Neutrophil (primary cell): ENCODE measurements at regions not wholly inside any gene's neighbourhood (a gene's known extent, or its start where the extent isn't known, plus 50 kb on each side); places are given as distances from the start of the nearest gene placed in this dataset.

Source experiments
- H3K27ac ChIP-seq: fragments of 200-600 bp; sonication (generic); 2 replicates; pipeline ENCODE4 v1.5.1; 2016; ENCODE audit warnings: mild to moderate bottlenecking, moderate library complexity
- H3K27me3 ChIP-seq: fragments of 200-600 bp; sonication (generic); 2 replicates; pipeline ENCODE4 v1.6.0; 2016; ENCODE audit warnings: mild to moderate bottlenecking
- H3K36me3 ChIP-seq: fragments of 200-600 bp; sonication (generic); 2 replicates; pipeline ENCODE4 v1.5.1; 2017
- H3K4me1 ChIP-seq, 2 experiments: fragments of 200-600 bp in 1 of 2; sonication (generic) in 1 of 2; 1 replicate in 1 of 2; 2 replicates in 1 of 2; pipeline versions ENCODE4 v1.5.1 to v1.6.1; 2013 to 2016; ENCODE audit warnings: low read depth in 1 of 2, low read length in 1 of 2, mild to moderate bottlenecking in 1 of 2, moderate library complexity in 1 of 2; ENCODE audit not compliant: control insufficient read depth in 1 of 2, insufficient read depth in 1 of 2
- H3K4me3 ChIP-seq, 2 experiments: fragments of 200-600 bp in 1 of 2; sonication (generic) in 1 of 2; 1 replicate in 1 of 2; 2 replicates in 1 of 2; pipeline ENCODE4 v1.5.1; 2013 to 2016; ENCODE audit warnings: low read depth in 1 of 2, low read length in 1 of 2, mild to moderate bottlenecking in 1 of 2, moderate library complexity in 1 of 2
- H3K9me3 ChIP-seq: fragments of 200-600 bp; sonication (generic); 2 replicates; pipeline ENCODE4 v1.5.1; 2016
- TF ChIP-seq, protein P1 (sequence below): fragments of 200-600 bp; sonication (generic); IDR thresholded peaks from 2 replicates; pipeline ENCODE4 v1.5.1; 2016; ENCODE audit warnings: antibody characterized with exemption

DNA sequence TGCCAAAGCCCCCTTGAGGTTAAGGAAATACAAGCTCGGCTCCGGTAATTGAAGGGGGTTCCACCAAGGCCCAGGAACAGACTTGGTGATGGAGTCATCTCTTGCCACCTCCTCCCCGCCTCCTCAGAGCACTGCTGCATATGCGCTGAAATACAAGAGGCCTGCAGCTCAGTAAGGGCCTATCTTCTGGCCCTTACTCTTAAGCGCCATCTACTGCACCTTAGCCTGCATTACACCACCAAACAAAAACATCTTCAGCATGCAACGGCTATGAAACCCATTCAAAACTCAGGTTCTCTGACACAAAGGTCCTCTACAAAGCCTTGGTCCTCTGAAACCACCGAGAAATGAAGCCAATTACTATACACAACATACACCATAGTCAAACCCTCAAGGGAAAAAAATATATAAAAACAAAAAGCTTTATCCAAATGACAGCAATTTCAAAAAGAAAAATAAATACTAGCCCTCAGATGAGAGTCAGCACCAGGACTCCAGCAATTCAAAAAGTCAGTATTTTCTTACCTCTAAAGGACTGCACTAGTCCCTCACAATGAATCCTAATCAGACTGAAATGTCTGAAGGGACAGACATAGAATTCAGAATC lies 176.8 kb upstream of the TBX20 start:
- H3K9me3 ChIP-seq = no peaks in the 10 kb centered on the region
- H3K36me3 ChIP-seq = no peaks in the 10 kb centered on the region
- no peaks in the 10 kb centered on the region for H3K4me1 ChIP-seq
- peaks cover 6% of the 10 kb centered on the region for H3K27me3 ChIP-seq
- H3K27ac ChIP-seq = no peak overlapping the region
- TF ChIP-seq, protein P1, sequence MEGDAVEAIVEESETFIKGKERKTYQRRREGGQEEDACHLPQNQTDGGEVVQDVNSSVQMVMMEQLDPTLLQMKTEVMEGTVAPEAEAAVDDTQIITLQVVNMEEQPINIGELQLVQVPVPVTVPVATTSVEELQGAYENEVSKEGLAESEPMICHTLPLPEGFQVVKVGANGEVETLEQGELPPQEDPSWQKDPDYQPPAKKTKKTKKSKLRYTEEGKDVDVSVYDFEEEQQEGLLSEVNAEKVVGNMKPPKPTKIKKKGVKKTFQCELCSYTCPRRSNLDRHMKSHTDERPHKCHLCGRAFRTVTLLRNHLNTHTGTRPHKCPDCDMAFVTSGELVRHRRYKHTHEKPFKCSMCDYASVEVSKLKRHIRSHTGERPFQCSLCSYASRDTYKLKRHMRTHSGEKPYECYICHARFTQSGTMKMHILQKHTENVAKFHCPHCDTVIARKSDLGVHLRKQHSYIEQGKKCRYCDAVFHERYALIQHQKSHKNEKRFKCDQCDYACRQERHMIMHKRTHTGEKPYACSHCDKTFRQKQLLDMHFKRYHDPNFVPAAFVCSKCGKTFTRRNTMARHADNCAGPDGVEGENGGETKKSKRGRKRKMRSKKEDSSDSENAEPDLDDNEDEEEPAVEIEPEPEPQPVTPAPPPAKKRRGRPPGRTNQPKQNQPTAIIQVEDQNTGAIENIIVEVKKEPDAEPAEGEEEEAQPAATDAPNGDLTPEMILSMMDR = no peak
- no peak overlapping the region for H3K4me3 ChIP-seq

DNA sequence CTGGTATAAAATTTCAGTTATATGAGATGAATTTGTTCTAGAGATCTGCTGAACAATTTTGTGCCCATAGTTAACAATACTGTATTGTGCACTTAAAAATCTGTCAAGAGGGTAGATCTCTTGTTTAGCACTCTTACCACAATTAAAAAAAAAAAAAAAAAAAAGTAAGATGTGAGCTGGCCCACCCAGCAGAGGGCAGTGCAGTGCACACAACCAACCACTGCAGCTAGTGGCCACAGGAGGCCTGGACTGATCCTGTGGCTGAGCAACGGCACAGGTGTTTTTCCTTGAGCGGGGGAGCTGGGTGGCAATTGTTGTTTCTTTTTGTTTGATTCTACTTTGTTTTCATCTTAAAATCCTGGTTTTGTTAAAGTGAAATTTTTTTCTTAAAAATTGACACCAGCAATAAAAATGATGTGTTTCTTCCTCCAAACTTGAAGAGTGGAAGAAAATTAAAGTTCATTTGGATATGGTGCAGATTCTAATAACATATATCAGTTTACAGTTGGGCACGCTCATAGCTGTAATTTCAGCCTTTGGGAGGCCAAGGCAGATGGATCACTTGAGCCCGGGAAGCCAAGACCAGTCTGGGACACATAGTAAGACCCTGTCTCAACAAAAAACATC lies 171.1 kb upstream of the TBX20 start:
- TF ChIP-seq, protein P1 = no peak
- H3K4me3 ChIP-seq = no peak overlapping the region
- H3K4me1 ChIP-seq = no peaks in the 10 kb centered on the region
- no peaks in the 10 kb centered on the region for H3K9me3 ChIP-seq
- peaks cover 6% of the 10 kb centered on the region for H3K27me3 ChIP-seq
- H3K27ac ChIP-seq = no peak overlapping the region
- no peaks in the 10 kb centered on the region for H3K36me3 ChIP-seq

DNA sequence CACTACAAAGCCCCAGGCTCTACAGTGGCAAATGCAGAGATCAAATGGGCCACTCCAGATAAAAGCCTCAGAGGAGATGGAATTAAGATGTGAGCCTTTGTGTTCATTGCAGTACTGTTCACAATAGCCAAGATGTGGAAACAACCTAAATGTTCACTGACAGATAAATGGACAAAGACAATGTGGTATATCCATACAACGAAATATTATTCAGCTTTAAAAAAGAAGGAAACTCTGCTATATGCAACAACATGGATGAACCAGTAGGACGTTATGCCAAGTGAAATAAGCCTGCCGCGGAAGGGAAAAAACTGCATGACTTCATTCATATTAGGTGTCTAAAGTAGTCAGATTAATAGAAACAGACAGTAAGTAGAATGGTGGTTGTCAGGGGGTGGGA lies 170.5 kb upstream of the TBX20 start:
- H3K9me3 ChIP-seq = no peaks in the 10 kb centered on the region
- no peaks in the 10 kb centered on the region for H3K4me1 ChIP-seq
- TF ChIP-seq, protein P1 = no peak
- peaks cover 6% of the 10 kb centered on the region for H3K27me3 ChIP-seq
- H3K4me3 ChIP-seq = no peak overlapping the region
- H3K36me3 ChIP-seq = no peaks in the 10 kb centered on the region
- H3K27ac ChIP-seq = no peak overlapping the region

DNA sequence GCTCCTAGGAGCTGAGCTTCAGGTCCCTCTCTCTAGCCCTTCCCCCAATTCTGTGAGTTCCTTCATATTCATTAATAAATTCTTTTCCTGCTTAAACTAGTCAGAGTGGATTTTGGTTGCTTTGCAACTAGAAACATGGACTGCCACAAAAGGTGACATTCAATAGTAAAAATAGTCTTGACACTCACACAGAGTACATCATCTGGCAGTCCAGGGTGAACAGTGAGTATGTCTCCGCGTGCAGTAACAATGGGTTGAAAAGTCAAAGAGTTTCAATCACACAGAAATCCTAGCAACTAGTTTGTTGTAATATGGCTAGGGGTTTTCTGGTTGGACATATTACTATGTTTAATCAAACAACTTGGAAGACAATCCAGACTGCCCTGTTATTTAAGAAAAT lies 168.8 kb upstream of the TBX20 start:
- Histone ChIP-seq H3K9me3 (no peaks in the 10 kb centered on the region), H3K36me3 (no peaks in the 10 kb centered on the region), H3K27ac (no peak overlapping the region), H3K4me3 (no peak overlapping the region), H3K4me1 (no peaks in the 10 kb centered on the region), H3K27me3 (peaks cover 6% of the 10 kb centered on the region)
- TF ChIP-seq, protein P1 = no peak

DNA sequence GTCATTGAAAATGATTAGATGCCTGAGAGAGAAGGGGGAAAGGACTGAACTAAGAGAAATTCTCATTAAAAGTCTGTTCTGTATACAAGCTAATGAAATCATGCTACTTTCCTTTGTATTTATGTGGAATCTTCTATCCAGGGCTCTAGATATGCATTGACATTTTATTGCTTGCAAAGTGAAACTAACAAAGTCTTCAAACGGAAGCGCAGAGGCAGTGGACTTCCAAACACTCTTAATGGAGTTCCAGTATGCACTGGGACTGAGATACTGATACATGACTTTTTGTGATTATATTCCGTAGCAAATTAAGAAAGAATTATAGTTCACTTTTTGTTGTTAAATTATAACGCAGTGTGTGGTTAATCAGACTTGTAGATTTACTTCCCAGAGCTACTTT lies 166.8 kb upstream of the TBX20 start:
- Histone ChIP-seq H3K27ac (no peak overlapping the region), H3K9me3 (no peaks in the 10 kb centered on the region), H3K36me3 (no peaks in the 10 kb centered on the region), H3K4me1 (no peaks in the 10 kb centered on the region), H3K4me3 (no peak overlapping the region), H3K27me3 (no peaks in the 10 kb centered on the region)
- TF ChIP-seq, protein P1 = no peak
